Gastroesophageal sphincter (tissue), 4 donors: ENCODE measurements at regions not wholly inside any gene's neighbourhood (a gene's known extent, or its start where the extent isn't known, plus 50 kb on each side); places are given as distances from the start of the nearest gene placed in this dataset.
A peak's percentile ranks its signal among the peaks of the same experiment; 100 is the strongest.

Experiments used
- ATAC-seq: fragments of 150-250 bp; one replicate; pipeline ENCODE4 v1.9.1; 2016; ENCODE audit warnings: mild to moderate bottlenecking, moderate library complexity
- H3K27ac ChIP-seq, 4 donors: fragments of 200-600 bp; sonication (generic) in 3 of 4; 1 replicate in 3 of 4; 2 replicates in 1 of 4; pipeline ENCODE4 v1.5.1; 2016 to 2019
- H3K27me3 ChIP-seq: fragments of 200-600 bp; sonication (generic); one replicate; pipeline ENCODE4 v1.5.1; 2019
- H3K36me3 ChIP-seq, 2 donors: fragments of 200-600 bp; sonication (generic); one replicate each; pipeline ENCODE4 v1.5.1; 2019; ENCODE audit warnings: control low read depth in 1 of 2
- H3K4me1 ChIP-seq, 3 donors: fragments of 200-600 bp; sonication (generic); 1 replicate in 2 of 3; 2 replicates in 1 of 3; pipeline ENCODE4 v1.5.1; 2016 to 2019; ENCODE audit warnings: control low read depth in 2 of 3
- H3K4me3 ChIP-seq, 2 donors: fragments of 200-600 bp; sonication (generic); one replicate each; pipeline ENCODE4 v1.5.1; 2019; ENCODE audit warnings: mild to moderate bottlenecking in 1 of 2, moderate library complexity in 1 of 2
- H3K9me3 ChIP-seq, 3 donors: fragments of 200-600 bp; sonication (generic); one replicate each; pipeline ENCODE4 v1.5.1; 2017 to 2019; ENCODE audit warnings: control low read depth in 2 of 3
- EP300 ChIP-seq: sonication (generic); formaldehyde crosslinking; IDR thresholded peaks from one replicate; pipeline ENCODE4 v1.6.1; 2017; ENCODE audit warnings: antibody characterized with exemption, mild to moderate bottlenecking
- POLR2A ChIP-seq, 2 donors: fragments of 450-650 bp; IDR thresholded peaks; one replicate each; pipeline ENCODE4 v1.6.1; 2017; ENCODE audit warnings: antibody characterized with exemption in 2 of 2, mild to moderate bottlenecking in 2 of 2, moderate library complexity in 1 of 2
- POLR2AphosphoS5 ChIP-seq: sonication (generic); formaldehyde crosslinking; IDR thresholded peaks from one replicate; pipeline ENCODE4 v1.6.1; 2017; ENCODE audit warnings: antibody characterized with exemption
- WGBS, 2 donors: methylation state at CpG; one replicate each; pipeline ENCODE4 v1.1.5; 2018; ENCODE audit warnings: low coverage in 1 of 2; 5-methylcytosine and 5-hydroxymethylcytosine counted together
- TF ChIP-seq, protein P1 (sequence below), 4 experiments: fragments of 200-600 bp in 2 of 4; fragments of 450-650 bp in 2 of 4; sonication (generic) in 1 of 4; IDR thresholded peaks; one replicate each; pipeline ENCODE4 v1.5.1; 2017 to 2019; ENCODE audit warnings: antibody characterized with exemption in 4 of 4, mild to moderate bottlenecking in 2 of 4, moderate library complexity in 2 of 4

DNA sequence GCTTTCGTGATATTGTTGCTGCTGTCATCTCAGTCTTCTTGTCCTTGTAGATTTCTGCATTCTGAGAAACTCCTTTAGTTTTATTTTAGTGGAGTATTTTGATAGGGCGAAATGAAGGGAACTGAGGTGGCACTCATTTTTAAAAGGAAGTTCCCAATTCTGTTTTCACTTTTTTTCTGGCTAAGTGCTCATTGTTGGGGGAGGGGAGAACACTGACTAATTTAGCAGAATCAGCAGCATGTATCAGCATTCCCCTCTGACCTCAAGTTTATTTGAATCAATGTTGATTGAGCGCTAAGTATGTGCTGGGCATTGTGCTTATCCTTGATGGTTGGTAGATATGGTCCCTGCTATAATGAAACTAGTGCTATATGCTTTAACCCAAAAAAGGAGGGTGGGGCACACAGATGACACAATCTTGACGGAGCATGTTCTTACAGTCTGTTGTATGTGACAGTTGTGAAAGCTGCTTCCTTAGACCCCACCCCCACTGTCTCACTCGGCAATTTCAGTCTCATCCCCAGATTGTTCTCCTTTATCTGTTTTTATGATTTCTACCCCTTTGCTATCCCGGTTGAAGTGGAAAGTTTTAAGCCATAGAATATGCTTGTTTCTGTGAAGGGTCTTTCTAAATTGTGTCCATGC, 262.4 kb downstream of the SOX4 start:
- Histone ChIP-seq H3K4me1 (no peaks in the 10 kb centered on the region), H3K36me3 (no peaks in the 10 kb centered on the region), H3K9me3 (no peaks in the 10 kb centered on the region), H3K27me3 (no peaks in the 10 kb centered on the region), H3K4me3 (no peak overlapping the region), H3K27ac (peak overlapping the region in 2 of 4 donors; percentile 1 to 54)
- TF ChIP-seq, protein P1, sequence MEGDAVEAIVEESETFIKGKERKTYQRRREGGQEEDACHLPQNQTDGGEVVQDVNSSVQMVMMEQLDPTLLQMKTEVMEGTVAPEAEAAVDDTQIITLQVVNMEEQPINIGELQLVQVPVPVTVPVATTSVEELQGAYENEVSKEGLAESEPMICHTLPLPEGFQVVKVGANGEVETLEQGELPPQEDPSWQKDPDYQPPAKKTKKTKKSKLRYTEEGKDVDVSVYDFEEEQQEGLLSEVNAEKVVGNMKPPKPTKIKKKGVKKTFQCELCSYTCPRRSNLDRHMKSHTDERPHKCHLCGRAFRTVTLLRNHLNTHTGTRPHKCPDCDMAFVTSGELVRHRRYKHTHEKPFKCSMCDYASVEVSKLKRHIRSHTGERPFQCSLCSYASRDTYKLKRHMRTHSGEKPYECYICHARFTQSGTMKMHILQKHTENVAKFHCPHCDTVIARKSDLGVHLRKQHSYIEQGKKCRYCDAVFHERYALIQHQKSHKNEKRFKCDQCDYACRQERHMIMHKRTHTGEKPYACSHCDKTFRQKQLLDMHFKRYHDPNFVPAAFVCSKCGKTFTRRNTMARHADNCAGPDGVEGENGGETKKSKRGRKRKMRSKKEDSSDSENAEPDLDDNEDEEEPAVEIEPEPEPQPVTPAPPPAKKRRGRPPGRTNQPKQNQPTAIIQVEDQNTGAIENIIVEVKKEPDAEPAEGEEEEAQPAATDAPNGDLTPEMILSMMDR (IDR thresholded peaks at IDR 0.05): no peak
- TF ChIP-seq EP300 (no peak), POLR2A (IDR thresholded peaks at IDR 0.05) (no peak), POLR2AphosphoS5 (no peak)
- peak; percentile 36 for ATAC-seq
- WGBS, 2 donors: 24 to 55% methylated on average over 3 to 6 of the region's 6 CpGs

DNA sequence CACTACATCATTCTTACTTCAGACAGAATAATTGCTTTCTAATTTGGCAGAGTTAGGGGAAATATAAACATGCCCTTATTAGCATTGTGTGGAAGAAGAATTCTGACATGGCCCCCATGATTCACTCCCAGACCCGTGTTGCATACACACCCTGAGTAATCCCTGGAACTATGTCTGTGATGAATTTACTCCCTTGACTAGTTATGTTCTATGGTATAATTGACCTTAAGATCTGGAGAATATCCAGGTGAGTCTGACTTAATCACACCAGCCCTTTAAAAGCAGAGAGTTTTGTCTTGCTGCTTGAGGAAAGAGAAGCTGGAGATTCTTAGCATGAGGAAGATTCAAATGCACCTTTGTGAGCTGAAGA, 262.9 kb downstream of the SOX4 start:
- no peaks in the 10 kb centered on the region for H3K9me3 ChIP-seq
- 0% methylated on average over 1 of the region's 1 CpG for WGBS, 2 donors
- peak overlapping the region in 2 of 4 donors; percentile 1 to 54 for H3K27ac ChIP-seq
- TF ChIP-seq POLR2AphosphoS5: no peak
- TF ChIP-seq POLR2A (IDR thresholded peaks at IDR 0.05): no peak
- no peaks in the 10 kb centered on the region for H3K4me1 ChIP-seq
- no peaks in the 10 kb centered on the region for H3K36me3 ChIP-seq
- H3K4me3 ChIP-seq: no peak overlapping the region
- ATAC-seq: no peak
- H3K27me3 ChIP-seq: no peaks in the 10 kb centered on the region

DNA sequence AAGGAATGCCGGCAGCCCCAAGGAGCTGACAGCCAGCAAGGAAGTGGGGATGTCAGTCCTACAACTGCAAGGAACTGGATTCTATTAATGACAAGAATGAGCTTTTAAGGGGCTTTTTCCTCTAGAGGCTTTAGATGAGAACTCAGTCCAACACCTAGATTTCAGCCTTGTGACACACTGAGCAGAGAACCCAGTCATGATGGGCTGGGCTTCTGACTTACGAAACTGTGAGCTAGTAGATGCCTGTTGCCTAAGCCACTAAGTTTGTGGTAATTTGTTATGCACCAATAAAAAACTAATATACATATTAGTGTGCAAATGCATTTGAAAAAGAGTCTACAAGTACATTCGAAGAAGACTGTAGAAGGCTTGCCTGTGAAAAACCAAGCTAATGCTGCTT, 263.3 kb downstream of the SOX4 start:
- Histone ChIP-seq H3K27me3 (no peaks in the 10 kb centered on the region), H3K36me3 (no peaks in the 10 kb centered on the region), H3K4me3 (no peak overlapping the region), H3K9me3 (no peaks in the 10 kb centered on the region), H3K27ac (peak overlapping the region in 1 of 4 donors; percentile 32), H3K4me1 (no peaks in the 10 kb centered on the region)
- TF ChIP-seq POLR2AphosphoS5: no peak
- ATAC-seq: no peak
- 73 to 100% methylated on average over 2 to 3 of the region's 3 CpGs for WGBS, 2 donors

DNA sequence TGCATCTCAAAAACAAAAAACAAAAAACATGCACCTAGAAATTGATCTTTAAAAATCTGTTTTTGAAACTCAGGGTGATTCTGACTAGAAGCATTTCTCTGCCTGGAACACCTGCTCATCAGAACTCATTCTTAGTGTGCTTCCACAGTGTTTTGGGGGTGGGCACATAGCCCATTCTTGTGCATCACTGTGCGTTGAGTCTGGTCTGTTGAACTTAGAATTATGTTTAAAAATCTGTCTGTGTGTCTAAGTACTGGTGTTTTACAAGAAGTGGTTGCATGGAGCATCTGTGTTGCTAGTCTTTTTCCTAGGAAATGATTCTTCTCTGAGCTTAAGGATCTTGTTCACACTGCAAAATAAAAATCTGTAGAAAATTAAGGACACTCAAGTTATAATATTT, 264.5 kb downstream of the SOX4 start:
- H3K9me3 ChIP-seq: no peaks in the 10 kb centered on the region
- H3K27me3 ChIP-seq: no peaks in the 10 kb centered on the region
- no peak for ATAC-seq
- 56% methylated on average over 1 of the region's 1 CpG; no CpG with 5 or more reads in 1 of the 2 donors for WGBS, 2 donors
- TF ChIP-seq POLR2A (IDR thresholded peaks at IDR 0.05) (no peak), POLR2AphosphoS5 (no peak), EP300 (no peak)
- TF ChIP-seq, protein P1 (IDR thresholded peaks at IDR 0.05): no peak
- no peak overlapping the region for H3K27ac ChIP-seq
- no peaks in the 10 kb centered on the region for H3K36me3 ChIP-seq
- no peaks in the 10 kb centered on the region for H3K4me1 ChIP-seq
- no peak overlapping the region for H3K4me3 ChIP-seq

DNA sequence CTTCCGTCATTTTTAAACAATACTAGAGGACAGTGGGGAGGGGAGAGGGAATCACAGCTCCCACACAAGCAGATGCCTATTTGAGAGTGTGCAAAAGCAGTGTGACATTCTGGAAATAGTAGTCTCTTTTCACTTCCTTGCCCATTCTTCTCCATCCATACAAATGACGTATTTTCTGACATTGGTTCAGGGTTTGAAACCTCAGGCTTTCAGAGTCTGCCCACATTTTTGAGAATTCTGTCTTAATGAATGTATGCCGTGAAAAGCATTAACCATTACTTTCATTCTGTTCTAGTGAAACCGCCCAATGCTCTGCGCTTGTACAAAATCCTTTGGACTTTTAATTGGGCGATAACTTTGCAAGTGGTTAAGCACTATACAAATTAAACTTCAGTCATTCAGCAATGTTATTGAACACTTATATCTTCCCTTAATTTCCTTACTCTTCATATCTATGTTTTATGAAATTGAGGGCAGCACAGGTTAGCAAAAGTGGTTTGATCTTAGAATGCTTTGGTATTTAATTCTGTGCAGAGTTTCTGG, 265.7 kb downstream of the SOX4 start:
- H3K9me3 ChIP-seq: no peaks in the 10 kb centered on the region
- H3K4me1 ChIP-seq: no peaks in the 10 kb centered on the region
- no peaks in the 10 kb centered on the region for H3K36me3 ChIP-seq
- ATAC-seq: no peak
- H3K4me3 ChIP-seq: no peak overlapping the region
- no peak overlapping the region for H3K27ac ChIP-seq
- WGBS, 2 donors: 91 to 93% methylated on average over 6 of the region's 6 CpGs
- TF ChIP-seq POLR2AphosphoS5: no peak
- TF ChIP-seq, protein P1 (IDR thresholded peaks at IDR 0.05): no peak
- no peak for TF ChIP-seq POLR2A (IDR thresholded peaks at IDR 0.05)
- TF ChIP-seq EP300: no peak
- H3K27me3 ChIP-seq: no peaks in the 10 kb centered on the region

DNA sequence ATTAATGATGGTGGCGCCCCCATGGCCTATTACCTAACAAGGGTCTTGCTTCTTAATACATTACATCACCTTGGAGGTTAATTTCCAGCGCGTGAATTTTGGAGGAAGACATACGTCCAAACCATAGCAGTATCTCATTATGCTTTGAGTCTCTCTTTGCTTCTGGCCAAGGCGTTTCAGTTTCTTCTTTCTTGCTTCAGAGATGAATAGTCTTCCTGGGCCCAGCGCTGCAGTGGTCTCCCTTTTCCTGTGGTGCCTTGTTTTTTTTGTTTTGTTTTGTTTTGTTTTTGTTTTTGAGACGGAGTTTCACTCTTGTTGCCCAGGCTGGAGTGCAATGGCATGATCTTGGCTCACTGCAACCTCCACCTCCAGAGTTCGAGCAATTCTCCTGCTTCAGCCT, 268.4 kb downstream of the SOX4 start:
- no peak overlapping the region for H3K4me3 ChIP-seq
- H3K36me3 ChIP-seq: no peaks in the 10 kb centered on the region
- 73 to 93% methylated on average over 3 to 8 of the region's 8 CpGs for WGBS, 2 donors
- no peak overlapping the region for H3K27ac ChIP-seq
- ATAC-seq: no peak
- no peaks in the 10 kb centered on the region for H3K27me3 ChIP-seq
- TF ChIP-seq, protein P1 (IDR thresholded peaks at IDR 0.05): no peak
- TF ChIP-seq POLR2AphosphoS5: no peak
- TF ChIP-seq EP300: no peak
- TF ChIP-seq POLR2A (IDR thresholded peaks at IDR 0.05): no peak
- no peaks in the 10 kb centered on the region for H3K9me3 ChIP-seq
- no peaks in the 10 kb centered on the region for H3K4me1 ChIP-seq
